ENCODE measurements at regions not wholly inside any gene's neighbourhood (a gene's known extent, or its start where the extent isn't known, plus 50 kb on each side); places are given as distances from the start of the nearest gene placed in this dataset.
A peak's percentile ranks its signal among the peaks of the same experiment; 100 is the strongest.

GRCh38 chr15:98425173-98425572 lies 223.2 kb upstream of the IGF1R start:
- Histone ChIP-seq H2AFZ (ENCODE audit: low read length) (no peak overlapping the region), H4K20me1 (ENCODE audit: insufficient read depth, low read length) (no peaks in the 10 kb centered on the region), H3K4me2 (ENCODE audit: low read length) (no peak overlapping the region), H3K9me2 (ENCODE audit: insufficient read depth, low read length) (no peaks in the 10 kb centered on the region), H3K4me3 (ENCODE audit: low read depth, low read length, poor library complexity, severe bottlenecking) (no peak overlapping the region), H3K36me3 (ENCODE audit: insufficient read depth, low read length) (no peaks in the 10 kb centered on the region), H3K79me2 (ENCODE audit: insufficient read depth, low read depth, low read length) (no peaks in the 10 kb centered on the region), H3K27ac (ENCODE audit: low read depth, low read length, poor library complexity, severe bottlenecking) (no peak overlapping the region), H3K9me3 (ENCODE audit: low read length) (no peaks in the 10 kb centered on the region), H3K4me1 (ENCODE audit: insufficient read depth, low read length, poor library complexity, severe bottlenecking) (no peaks in the 10 kb centered on the region)
- no peak for DNase-seq (ENCODE audit: low spot score)
- ChIA-PET POLR2A (no interaction called here), CTCF (ENCODE audit: unreplicated experiment) (no interaction called here)
- no peak for TF ChIP-seq CTCF (conservative IDR thresholded peaks at IDR 0.05; ENCODE audit: low read length)
- TF ChIP-seq EZH2phosphoT487 (IDR thresholded peaks at IDR 0.05; ENCODE audit: borderline replicate concordance, low read depth, low read length): no peak
- BruUV-seq (replicated peaks): no TSS peak
- intact Hi-C loops (cut with micrococcal nuclease; ENCODE audit: unreplicated experiment): no loop called here

GRCh38 chr15:98427321-98427720 lies 221.0 kb upstream of the IGF1R start:
- Histone ChIP-seq H2AFZ (ENCODE audit: low read length) (no peak overlapping the region), H3K4me2 (ENCODE audit: low read length) (no peak overlapping the region), H3K27ac (ENCODE audit: low read depth, low read length, poor library complexity, severe bottlenecking) (no peak overlapping the region), H3K79me2 (ENCODE audit: insufficient read depth, low read depth, low read length) (no peaks in the 10 kb centered on the region), H3K4me1 (ENCODE audit: insufficient read depth, low read length, poor library complexity, severe bottlenecking) (no peaks in the 10 kb centered on the region), H3K36me3 (ENCODE audit: insufficient read depth, low read length) (no peaks in the 10 kb centered on the region), H3K4me3 (ENCODE audit: low read depth, low read length, poor library complexity, severe bottlenecking) (no peak overlapping the region), H3K9me2 (ENCODE audit: insufficient read depth, low read length) (no peaks in the 10 kb centered on the region), H4K20me1 (ENCODE audit: insufficient read depth, low read length) (no peaks in the 10 kb centered on the region), H3K9me3 (ENCODE audit: low read length) (no peaks in the 10 kb centered on the region)
- POLR2A ChIA-PET: no interaction called here
- intact Hi-C loops (cut with micrococcal nuclease; ENCODE audit: unreplicated experiment): no loop called here
- TF ChIP-seq EZH2phosphoT487 (IDR thresholded peaks at IDR 0.05; ENCODE audit: borderline replicate concordance, low read depth, low read length): no peak
- TF ChIP-seq CTCF (conservative IDR thresholded peaks at IDR 0.05; ENCODE audit: low read length): no peak
- no peak for DNase-seq (ENCODE audit: low spot score)
- BruUV-seq (replicated peaks): no TSS peak
- CTCF ChIA-PET (ENCODE audit: unreplicated experiment): no interaction called here

GRCh38 chr15:98428253-98428989 lies 219.9 kb upstream of the IGF1R start:
- no peak overlapping the region for H3K4me3 ChIP-seq (ENCODE audit: low read depth, low read length, poor library complexity, severe bottlenecking)
- H3K9me2 ChIP-seq (ENCODE audit: insufficient read depth, low read length): no peaks in the 10 kb centered on the region
- CTCF ChIA-PET (ENCODE audit: unreplicated experiment): no interaction called here
- BruUV-seq (replicated peaks): no TSS peak
- no peak for DNase-seq (ENCODE audit: low spot score)
- POLR2A ChIA-PET: interaction anchor here (0.8 kb wide), 1 partner anchor 796 kb away, joined by 3 read pairs; no protein-coding TSS in a partner anchor
- TF ChIP-seq EZH2phosphoT487 (IDR thresholded peaks at IDR 0.05; ENCODE audit: borderline replicate concordance, low read depth, low read length): no peak
- peak; percentile 51 for TF ChIP-seq CTCF (conservative IDR thresholded peaks at IDR 0.05; ENCODE audit: low read length)
- H2AFZ ChIP-seq (ENCODE audit: low read length): no peak overlapping the region
- no peak overlapping the region for H3K4me2 ChIP-seq (ENCODE audit: low read length)
- intact Hi-C loops (cut with micrococcal nuclease; ENCODE audit: unreplicated experiment): no loop called here
- H4K20me1 ChIP-seq (ENCODE audit: insufficient read depth, low read length): no peaks in the 10 kb centered on the region
- H3K36me3 ChIP-seq (ENCODE audit: insufficient read depth, low read length): no peaks in the 10 kb centered on the region
- no peak overlapping the region for H3K27ac ChIP-seq (ENCODE audit: low read depth, low read length, poor library complexity, severe bottlenecking)
- H3K4me1 ChIP-seq (ENCODE audit: insufficient read depth, low read length, poor library complexity, severe bottlenecking): no peaks in the 10 kb centered on the region
- H3K9me3 ChIP-seq (ENCODE audit: low read length): no peaks in the 10 kb centered on the region
- H3K79me2 ChIP-seq (ENCODE audit: insufficient read depth, low read depth, low read length): no peaks in the 10 kb centered on the region
